ENCODE measurements at regions not wholly inside any gene's neighbourhood (a gene's known extent, or its start where the extent isn't known, plus 50 kb on each side); places are given as distances from the start of the nearest gene placed in this dataset.

- H3K23ac ChIP-seq (ENCODE audit: low read depth, low read length): no peak overlapping the region
- intact Hi-C loops (cut with micrococcal nuclease) (no loop called here), dilution Hi-C loops (cut with HindIII; ENCODE audit: low sequenced_read_pairs, unreplicated experiment) (no loop called here), in situ Hi-C loops (cut with MboI; ENCODE audit: low sequenced_read_pairs) (no loop called here)
- ChIA-PET CTCF (no interaction called here), POLR2A (ENCODE audit: unreplicated experiment) (no interaction called here)
- H2AK9ac ChIP-seq (replicated peaks; ENCODE audit: low read depth, low read length, poor library complexity): no peak overlapping the region
- no peak overlapping the region for H4K5ac ChIP-seq (ENCODE audit: low read depth, low read length)
- no peak overlapping the region for H2BK20ac ChIP-seq (ENCODE audit: low read depth, low read length)
- no peak overlapping the region for H3K4me3 ChIP-seq (ENCODE audit: insufficient read depth, low read depth, low read length)
- H3K9me3 ChIP-seq (ENCODE audit: control insufficient read depth, insufficient read depth, low read length): no peaks in the 10 kb centered on the region
- peaks cover 6% of the 10 kb centered on the region for H3K9me1 ChIP-seq (ENCODE audit: insufficient read depth, low read length)
- no peak overlapping the region for H3K4ac ChIP-seq (ENCODE audit: low read depth, low read length)
- H2BK5ac ChIP-seq (ENCODE audit: low read depth, low read length, poor library complexity, severe bottlenecking): peak overlapping the region; percentile 97
- no peak overlapping the region for H2AK5ac ChIP-seq (ENCODE audit: low read depth, low read length)
- H3K14ac ChIP-seq (replicated peaks; ENCODE audit: low read depth, low read length): no peak overlapping the region
- no peak overlapping the region for H3K9ac ChIP-seq (ENCODE audit: low read depth, low read length)
- ATAC-seq (ENCODE audit: low read depth): no peak; the same call in 1 of the 2 replicates
- H3K27ac ChIP-seq (ENCODE audit: insufficient read depth, low read length): no peak overlapping the region
- TF ChIP-seq CHD1 (IDR thresholded peaks at IDR 0.05; ENCODE audit: low read depth, low read length): no peak
- no peak for TF ChIP-seq MXI1 (IDR thresholded peaks at IDR 0.05; ENCODE audit: borderline replicate concordance, low read depth, low read length)
- peak; percentile 87 for TF ChIP-seq CEBPB (IDR thresholded peaks at IDR 0.05; ENCODE audit: low read depth, low read length)
- 0 out of 2 replicates have a peak, but pooled peaks have one; percentile 1 for TF ChIP-seq MAFK (IDR thresholded peaks at IDR 0.05; ENCODE audit: low read depth, low read length)
- TF ChIP-seq RAD21 (IDR thresholded peaks at IDR 0.05; ENCODE audit: low read length): no peak
- BruUV-seq (replicated peaks): no TSS peak
- no peak overlapping the region for H4K91ac ChIP-seq (ENCODE audit: insufficient read depth, low read depth, low read length)
- H2BK120ac ChIP-seq (ENCODE audit: low read depth, low read length): no peak overlapping the region; the same call in 1 of the 2 replicates
- no peak overlapping the region; the same call in 1 of the 2 replicates for H3K56ac ChIP-seq (ENCODE audit: extremely low read depth, insufficient read depth, low read length)
- H4K8ac ChIP-seq (ENCODE audit: low read depth in 2 of 2, low read length in 2 of 2): no peak overlapping the region; a peak in 1 of 4 replicates
- no peaks in the 10 kb centered on the region for H3K27me3 ChIP-seq (ENCODE audit: control insufficient read depth, insufficient read depth, low read length)
- peak; percentile 95 for DNase-seq
- H3K79me1 ChIP-seq (ENCODE audit: low read depth in 1 of 2, low read length in 2 of 2): peaks cover 0 to 6% of the 10 kb centered on the region in 2 experiments; a peak in 1 of 4 replicates
- H3K36me3 ChIP-seq (ENCODE audit: control insufficient read depth, insufficient read depth, low read length): no peaks in the 10 kb centered on the region
- H3K4me1 ChIP-seq (ENCODE audit: control insufficient read depth, insufficient read depth, low read length): peaks cover 7% of the 10 kb centered on the region; the same call in 1 of the 2 replicates
- H2BK15ac ChIP-seq (ENCODE audit: low read depth, low read length): no peak overlapping the region
- no peaks in the 10 kb centered on the region for H4K20me1 ChIP-seq (ENCODE audit: insufficient read depth, low read length)
- no peak overlapping the region for H3K4me2 ChIP-seq (ENCODE audit: low read depth, low read length)
- no peak overlapping the region for H3K18ac ChIP-seq (ENCODE audit: low read depth, low read length)
- no peak overlapping the region for H2AFZ ChIP-seq (replicated peaks; ENCODE audit: low read length, poor library complexity)
These were observed 166.7 kb downstream of the TMTC3 start for GRCh38 chr12:88308825-88309224.

All from IMR-90 (cell line).